ENCODE measurements at regions not wholly inside any gene's neighbourhood (a gene's known extent, or its start where the extent isn't known, plus 50 kb on each side); places are given as distances from the start of the nearest gene placed in this dataset.

- no peak for DNase-seq
- no peak overlapping the region for H3K27ac Mint-ChIP-seq
- no peaks in the 10 kb centered on the region for H3K4me1 Mint-ChIP-seq
- H3K9me3 Mint-ChIP-seq, result peaks cover 15% of the 10 kb centered on the region
- H3K27me3 Mint-ChIP-seq, result no peaks in the 10 kb centered on the region
- no peak overlapping the region for H3K4me3 Mint-ChIP-seq
- no peaks in the 10 kb centered on the region for H3K36me3 Mint-ChIP-seq
- CTCF ChIA-PET, result no interaction called here
Measured at GRCh38 chr6:164243949-164244348, 829.4 kb downstream of the QKI start.

- H3K36me3 Mint-ChIP-seq, result no peaks in the 10 kb centered on the region
- no peaks in the 10 kb centered on the region for H3K27me3 Mint-ChIP-seq
- CTCF ChIA-PET, result no interaction called here
- no peak overlapping the region for H3K27ac Mint-ChIP-seq
- DNase-seq, result no peak
- no peak overlapping the region for H3K4me3 Mint-ChIP-seq
- H3K4me1 Mint-ChIP-seq, result no peaks in the 10 kb centered on the region
- peaks cover 17% of the 10 kb centered on the region for H3K9me3 Mint-ChIP-seq
Measured at GRCh38 chr6:164243012-164243610, 828.6 kb downstream of the QKI start.

- Mint-ChIP-seq H3K36me3 (no peaks in the 10 kb centered on the region), H3K27me3 (no peaks in the 10 kb centered on the region), H3K4me3 (no peak overlapping the region), H3K4me1 (no peaks in the 10 kb centered on the region), H3K9me3 (peaks cover 10% of the 10 kb centered on the region), H3K27ac (no peak overlapping the region)
- CTCF ChIA-PET, result interaction anchor here (1.0 kb wide), 1 partner anchor 41 kb away, joined by 3 read pairs; no protein-coding TSS in a partner anchor
- no peak for DNase-seq
Measured at GRCh38 chr6:164230804-164231203, 816.3 kb downstream of the QKI start.

GRCh38 chr6:164230259-164230658 is 815.7 kb downstream of the QKI start:
- Mint-ChIP-seq H3K27ac (no peak overlapping the region), H3K4me3 (no peak overlapping the region), H3K9me3 (peaks cover 10% of the 10 kb centered on the region), H3K4me1 (no peaks in the 10 kb centered on the region), H3K36me3 (no peaks in the 10 kb centered on the region), H3K27me3 (no peaks in the 10 kb centered on the region)
- CTCF ChIA-PET, result interaction anchor here (1.0 kb wide), 1 partner anchor 42 kb away, joined by 3 read pairs; no protein-coding TSS in a partner anchor
- no peak for DNase-seq

- Mint-ChIP-seq H3K4me3 (no peak overlapping the region), H3K4me1 (no peaks in the 10 kb centered on the region), H3K27me3 (no peaks in the 10 kb centered on the region), H3K9me3 (peaks cover 10% of the 10 kb centered on the region), H3K36me3 (no peaks in the 10 kb centered on the region), H3K27ac (no peak overlapping the region)
- no peak for DNase-seq
- CTCF ChIA-PET, result no interaction called here
Measured at GRCh38 chr6:164229716-164230115, 815.2 kb downstream of the QKI start.

- H3K9me3 Mint-ChIP-seq, result peaks cover 10% of the 10 kb centered on the region
- CTCF ChIA-PET, result no interaction called here
- H3K27ac Mint-ChIP-seq, result no peak overlapping the region
Measured at GRCh38 chr6:164227952-164228522, 813.5 kb downstream of the QKI start.

GRCh38 chr6:164216839-164217238 is 802.3 kb downstream of the QKI start:
- no peaks in the 10 kb centered on the region for H3K27me3 Mint-ChIP-seq
- H3K36me3 Mint-ChIP-seq, result no peaks in the 10 kb centered on the region
- no peak for DNase-seq
- H3K9me3 Mint-ChIP-seq, result peaks cover 3% of the 10 kb centered on the region
- no peak overlapping the region for H3K27ac Mint-ChIP-seq
- no peaks in the 10 kb centered on the region for H3K4me1 Mint-ChIP-seq
- H3K4me3 Mint-ChIP-seq, result no peak overlapping the region
- CTCF ChIA-PET, result no interaction called here

More at GRCh38 chr6:164227952-164228522, 813.5 kb downstream of the QKI start:
- no peaks in the 10 kb centered on the region for H3K36me3 Mint-ChIP-seq
- no peak for DNase-seq
- H3K4me1 Mint-ChIP-seq, result no peaks in the 10 kb centered on the region
- H3K27me3 Mint-ChIP-seq, result no peaks in the 10 kb centered on the region
- no peak overlapping the region for H3K4me3 Mint-ChIP-seq

- no peaks in the 10 kb centered on the region for H3K27me3 Mint-ChIP-seq
- H3K27ac Mint-ChIP-seq, result no peak overlapping the region
- no peaks in the 10 kb centered on the region for H3K4me1 Mint-ChIP-seq
- H3K36me3 Mint-ChIP-seq, result no peaks in the 10 kb centered on the region
- CTCF ChIA-PET, result no interaction called here
- peaks cover 3% of the 10 kb centered on the region for H3K9me3 Mint-ChIP-seq
- no peak overlapping the region for H3K4me3 Mint-ChIP-seq
- no peak for DNase-seq
Measured at GRCh38 chr6:164216368-164216767, 801.9 kb downstream of the QKI start.

- H3K27ac Mint-ChIP-seq, result no peak overlapping the region
- CTCF ChIA-PET, result no interaction called here
Measured at GRCh38 chr6:164214066-164214465, 799.5 kb downstream of the QKI start.

GRCh38 chr6:164211254-164211653 is 796.7 kb downstream of the QKI start:
- Mint-ChIP-seq H3K36me3 (no peaks in the 10 kb centered on the region), H3K4me3 (no peak overlapping the region), H3K27ac (no peak overlapping the region), H3K9me3 (peaks cover 5% of the 10 kb centered on the region), H3K4me1 (no peaks in the 10 kb centered on the region), H3K27me3 (no peaks in the 10 kb centered on the region)
- DNase-seq, result no peak
- CTCF ChIA-PET, result no interaction called here

More at GRCh38 chr6:164214066-164214465, 799.5 kb downstream of the QKI start:
- H3K9me3 Mint-ChIP-seq, result peaks cover 5% of the 10 kb centered on the region
- H3K4me3 Mint-ChIP-seq, result no peak overlapping the region
- DNase-seq, result no peak
- H3K27me3 Mint-ChIP-seq, result no peaks in the 10 kb centered on the region
- no peaks in the 10 kb centered on the region for H3K36me3 Mint-ChIP-seq
- H3K4me1 Mint-ChIP-seq, result no peaks in the 10 kb centered on the region

- Mint-ChIP-seq H3K27me3 (no peaks in the 10 kb centered on the region), H3K27ac (no peak overlapping the region), H3K4me1 (no peaks in the 10 kb centered on the region), H3K4me3 (no peak overlapping the region), H3K36me3 (no peaks in the 10 kb centered on the region), H3K9me3 (peaks cover 6% of the 10 kb centered on the region)
- DNase-seq, result no peak
- CTCF ChIA-PET, result no interaction called here
Measured at GRCh38 chr6:164210783-164211182, 796.3 kb downstream of the QKI start.

- Mint-ChIP-seq H3K36me3 (no peaks in the 10 kb centered on the region), H3K9me3 (peaks cover 6% of the 10 kb centered on the region), H3K27ac (no peak overlapping the region), H3K27me3 (no peaks in the 10 kb centered on the region), H3K4me3 (no peak overlapping the region), H3K4me1 (no peaks in the 10 kb centered on the region)
- no peak for DNase-seq
- CTCF ChIA-PET, result no interaction called here
Measured at GRCh38 chr6:164210323-164210722, 795.8 kb downstream of the QKI start.

GRCh38 chr6:164208371-164208770 is 793.9 kb downstream of the QKI start:
- no peak overlapping the region for H3K4me3 Mint-ChIP-seq
- H3K27ac Mint-ChIP-seq, result no peak overlapping the region
- no peaks in the 10 kb centered on the region for H3K36me3 Mint-ChIP-seq
- DNase-seq, result no peak
- H3K4me1 Mint-ChIP-seq, result no peaks in the 10 kb centered on the region
- H3K27me3 Mint-ChIP-seq, result no peaks in the 10 kb centered on the region
- peaks cover 12% of the 10 kb centered on the region for H3K9me3 Mint-ChIP-seq
- CTCF ChIA-PET, result no interaction called here

GRCh38 chr6:164206807-164207423 is 792.4 kb downstream of the QKI start:
- CTCF ChIA-PET, result no interaction called here
- DNase-seq, result no peak
- Mint-ChIP-seq H3K4me1 (no peaks in the 10 kb centered on the region), H3K9me3 (peaks cover 12% of the 10 kb centered on the region), H3K27ac (no peak overlapping the region), H3K36me3 (no peaks in the 10 kb centered on the region), H3K27me3 (no peaks in the 10 kb centered on the region), H3K4me3 (no peak overlapping the region)

GRCh38 chr6:164200071-164200470 is 785.6 kb downstream of the QKI start:
- Mint-ChIP-seq H3K27me3 (no peaks in the 10 kb centered on the region), H3K27ac (no peak overlapping the region), H3K4me3 (no peak overlapping the region), H3K36me3 (no peaks in the 10 kb centered on the region), H3K4me1 (no peaks in the 10 kb centered on the region), H3K9me3 (peaks cover 6% of the 10 kb centered on the region)
- CTCF ChIA-PET, result no interaction called here
- DNase-seq, result no peak

Data from activated naive CD4-positive, alpha-beta T cell treated with anti-CD3 and anti-CD28 coated beads, Interleukin-2, amount 10 ng/mL, durations not matched to agents 7 days and 5 days (primary cell).